ENCODE measurements at regions not wholly inside any gene's neighbourhood (a gene's known extent, or its start where the extent isn't known, plus 50 kb on each side); places are given as distances from the start of the nearest gene placed in this dataset.

- no peak for DNase-seq
These were observed 129.5 kb upstream of the CYSLTR1 start for GRCh38 chrX:78456909-78457308.

- DNase-seq, result no peak
These were observed 128.5 kb upstream of the CYSLTR1 start for GRCh38 chrX:78455901-78456300.

GRCh38 chrX:78452356-78452755 lies 124.9 kb upstream of the CYSLTR1 start:
- DNase-seq, result no peak

GRCh38 chrX:78437621-78438020 lies 110.2 kb upstream of the CYSLTR1 start:
- no peak for DNase-seq

GRCh38 chrX:78429172-78429571 lies 101.8 kb upstream of the CYSLTR1 start:
- no peak for DNase-seq

GRCh38 chrX:78388663-78389062 lies 61.3 kb upstream of the CYSLTR1 start:
- DNase-seq, result no peak

GRCh38 chrX:78387364-78387763 lies 60.0 kb upstream of the CYSLTR1 start:
- no peak for DNase-seq

- no peak for DNase-seq
These were observed 57.1 kb upstream of the CYSLTR1 start for GRCh38 chrX:78384486-78384885.

- DNase-seq, result no peak
These were observed 56.2 kb upstream of the CYSLTR1 start for GRCh38 chrX:78383594-78383993.

GRCh38 chrX:78378476-78379115 lies 51.2 kb upstream of the CYSLTR1 start:
- DNase-seq, result no peak
